SK-N-SH (cell line): ENCODE measurements at regions not wholly inside any gene's neighbourhood (a gene's known extent, or its start where the extent isn't known, plus 50 kb on each side); places are given as distances from the start of the nearest gene placed in this dataset.

Experiments
- CTCF ChIA-PET: fragments of 300-600, 350-600 bp; formaldehyde crosslinking; extraction: SDS; loops from one replicate; lab custom pipeline; 2021; lab: Yijun Ruan, JAX
- POLR2A ChIA-PET: fragments of 350-600 bp; sonication (Branson Sonifier 250); formaldehyde crosslinking; extraction: SDS; loops from one replicate; lab custom pipeline; 2020; ENCODE audit warnings: antibody characterized with exemption, inconsistent platforms; lab: Yijun Ruan, JAX
- DNase-seq: peaks from one replicate; pipeline ENCODE4 v3.0.0; 2012
- H2AFZ ChIP-seq: fragments of 200-600 bp; sonication (generic); 2 replicates; pipeline ENCODE4 v1.8.1; 2016; ENCODE audit warnings: antibody characterized with exemption, mild to moderate bottlenecking, low read depth
- H3F3A ChIP-seq: fragments of 200-600 bp; sonication (generic); replicated peaks from 2 replicates; pipeline ENCODE3; 2016; ENCODE audit warnings: antibody characterized with exemption, mild to moderate bottlenecking; ENCODE audit not compliant: insufficient read depth
- H3K27ac ChIP-seq, 2 experiments: fragments of 200-500 bp in 1 of 2; fragments of 200-600 bp in 1 of 2; sonication (Bioruptor generic) in 1 of 2; sonication (generic), shearing (Covaris generic) in 1 of 2; 2 replicates each; pipeline versions ENCODE4 v1.5.1 to v1.6.1; 2014 to 2016; ENCODE audit warnings: low read depth in 2 of 2, inconsistent platforms in 1 of 2, low read length in 1 of 2, mild to moderate bottlenecking in 1 of 2, mixed read lengths in 1 of 2
- H3K27me3 ChIP-seq: fragments of 200-600 bp; sonication (generic), shearing (Covaris generic); 2 replicates; pipeline ENCODE4 v1.6.1; 2016; ENCODE audit warnings: mixed run types; ENCODE audit not compliant: insufficient read depth
- H3K36me3 ChIP-seq, 2 experiments: fragments of 200-500 bp in 1 of 2; fragments of 200-600 bp in 1 of 2; sonication (Bioruptor generic) in 1 of 2; sonication (generic) in 1 of 2; replicated peaks in 1 of 2; 2 replicates each; pipeline versions ENCODE3 to v1.5.1; 2014 to 2016; ENCODE audit warnings: low read length in 1 of 2, mild to moderate bottlenecking in 1 of 2; ENCODE audit not compliant: insufficient read depth in 2 of 2, control insufficient read depth in 1 of 2
- H3K4me1 ChIP-seq, 2 experiments: fragments of 200-500 bp in 1 of 2; fragments of 200-600 bp in 1 of 2; sonication (Bioruptor generic) in 1 of 2; sonication (generic), shearing (Covaris generic) in 1 of 2; 2 replicates each; pipeline versions ENCODE4 v1.5.1 to v1.6.1; 2014 to 2016; ENCODE audit warnings: low read depth in 1 of 2, low read length in 1 of 2, mixed run types in 1 of 2; ENCODE audit not compliant: insufficient read depth in 2 of 2, control insufficient read depth in 1 of 2
- H3K4me2 ChIP-seq: fragments of 200-600 bp; sonication (generic), shearing (Covaris generic); 2 replicates; pipeline ENCODE4 v1.6.1; 2017; ENCODE audit warnings: mixed run types
- H3K4me3 ChIP-seq, 2 experiments: fragments of 200-500 bp in 1 of 2; fragments of 200-600 bp in 1 of 2; sonication (Bioruptor generic) in 1 of 2; sonication (generic), shearing (Covaris generic) in 1 of 2; 2 replicates each; pipeline versions ENCODE4 v1.5.1 to v1.8.1; 2014 to 2016; ENCODE audit warnings: low read depth in 2 of 2, inconsistent platforms in 1 of 2, low read length in 1 of 2, mild to moderate bottlenecking in 1 of 2, mixed read lengths in 1 of 2, moderate library complexity in 1 of 2
- H3K79me2 ChIP-seq: fragments of 200-600 bp; sonication (generic); 2 replicates; pipeline ENCODE4 v1.8.1; 2017; ENCODE audit warnings: mild to moderate bottlenecking; ENCODE audit not compliant: insufficient read depth
- H3K9ac ChIP-seq: fragments of 200-600 bp; sonication (generic); 2 replicates; pipeline ENCODE4 v1.6.1; 2017; ENCODE audit warnings: mixed run types
- H3K9me2 ChIP-seq: fragments of 200-600 bp; sonication (generic); 2 replicates; pipeline ENCODE4 v1.6.1; 2017; ENCODE audit warnings: mixed run types
- H3K9me3 ChIP-seq: fragments of 200-600 bp; sonication (generic); 2 replicates; pipeline ENCODE4 v1.6.1; 2017; ENCODE audit warnings: mixed run types, mild to moderate bottlenecking, moderate library complexity
- H4K20me1 ChIP-seq: fragments of 200-600 bp; sonication (generic); 2 replicates; pipeline ENCODE4 v1.6.1; 2017; ENCODE audit warnings: mild to moderate bottlenecking, mixed run types; ENCODE audit not compliant: insufficient read depth
- EP300 ChIP-seq, 2 experiments: IDR thresholded peaks; 2 replicates each; pipeline versions ENCODE4 v1.4.0 to v1.6.1; 2012; ENCODE audit warnings: borderline replicate concordance in 1 of 2, low read depth in 1 of 2, low read length in 1 of 2
- FOSL2 ChIP-seq: IDR thresholded peaks from 2 replicates; pipeline ENCODE4 v1.4.0; 2012; ENCODE audit warnings: low read depth, mild to moderate bottlenecking, moderate library complexity, borderline replicate concordance
- FOXM1 ChIP-seq: IDR thresholded peaks from 2 replicates; pipeline ENCODE4 v1.4.0; 2012; ENCODE audit warnings: low read depth, mild to moderate bottlenecking
- GATA2 ChIP-seq: sonication (generic); formaldehyde crosslinking; IDR thresholded peaks from 2 replicates; pipeline ENCODE4 v1.5.0; 2020; ENCODE audit warnings: mild to moderate bottlenecking, missing genetic modification reagents
- JUND ChIP-seq: IDR thresholded peaks from 2 replicates; pipeline ENCODE4 v1.4.0; 2012
- MEF2A ChIP-seq: IDR thresholded peaks from 2 replicates; pipeline ENCODE4 v1.4.0; 2012; ENCODE audit warnings: low read depth, borderline replicate concordance
- MXI1 ChIP-seq: IDR thresholded peaks from 2 replicates; pipeline ENCODE4 v1.6.1; 2012; ENCODE audit warnings: mild to moderate bottlenecking, low read depth, low read length, improper control_type of control experiment
- NFIC ChIP-seq: IDR thresholded peaks from 2 replicates; pipeline ENCODE4 v1.4.0; 2012; ENCODE audit warnings: borderline replicate concordance
- NRF1 ChIP-seq: IDR thresholded peaks from 2 replicates; pipeline ENCODE4 v1.6.1; 2012; ENCODE audit warnings: low read depth, mild to moderate bottlenecking, low read length
- PBX3 ChIP-seq: IDR thresholded peaks from 2 replicates; pipeline ENCODE4; 2012
- POLR2AphosphoS5 ChIP-seq: IDR thresholded peaks from 2 replicates; pipeline ENCODE4 v1.6.1; 2012; ENCODE audit warnings: low read depth, low read length
- RCOR1 ChIP-seq: fragments of 150-350 bp; IDR thresholded peaks from 2 replicates; pipeline ENCODE4 v1.6.1; 2017; ENCODE audit warnings: antibody characterized with exemption, low read length
- REST ChIP-seq: IDR thresholded peaks from 2 replicates; pipeline ENCODE4 v1.6.1; 2012; ENCODE audit warnings: mild to moderate bottlenecking, low read depth, low read length, moderate library complexity
- RFX5 ChIP-seq: IDR thresholded peaks from 2 replicates; pipeline ENCODE4 v1.6.1; 2012; ENCODE audit warnings: mild to moderate bottlenecking, improper control_type of control experiment, low read length
- SMC3 ChIP-seq: IDR thresholded peaks from 2 replicates; pipeline ENCODE4 v1.6.1; 2012; ENCODE audit warnings: low read depth, low read length, improper control_type of control experiment
- TAF1 ChIP-seq: IDR thresholded peaks from 2 replicates; pipeline ENCODE4 v1.6.1; 2012; ENCODE audit warnings: low read depth, mild to moderate bottlenecking, low read length, moderate library complexity, borderline replicate concordance
- TCF12 ChIP-seq: IDR thresholded peaks from 2 replicates; pipeline ENCODE4 v1.4.0; 2012
- USF1 ChIP-seq: IDR thresholded peaks from 2 replicates; pipeline ENCODE4 v1.4.0; 2012; ENCODE audit warnings: low read depth, borderline replicate concordance
- USF2 ChIP-seq: fragments of 150-350 bp; IDR thresholded peaks from 2 replicates; pipeline ENCODE4 v1.6.1; 2017; ENCODE audit warnings: antibody characterized with exemption, low read length, low read depth, borderline replicate concordance
- WGBS: methylation state at CpG from one replicate; pipeline ENCODE4 v1.1.6; 2017; ENCODE audit warnings: low lambda C conversion rate; 5-methylcytosine and 5-hydroxymethylcytosine counted together

GRCh38 chr1:4587721-4588120, 66.7 kb upstream of the AJAP1 start:
- H2AFZ ChIP-seq, result no peak overlapping the region
- no peak for TF ChIP-seq NFIC
- TF ChIP-seq USF1, result no peak
- no peak for TF ChIP-seq NRF1
- no peak for TF ChIP-seq USF2
- TF ChIP-seq RFX5, result no peak
- no peak for TF ChIP-seq MEF2A
- no peak for TF ChIP-seq EP300 (IDR thresholded peaks at IDR 0.05; ENCODE audit: borderline replicate concordance in 1 of 2, low read depth in 1 of 2, low read length in 1 of 2)
- no peak for TF ChIP-seq TAF1
- TF ChIP-seq FOXM1, result no peak
- no peak for TF ChIP-seq SMC3
- TF ChIP-seq MXI1, result no peak
- no peak for TF ChIP-seq TCF12
- no peak for TF ChIP-seq POLR2AphosphoS5
- no peak for TF ChIP-seq FOSL2
- no peak for TF ChIP-seq REST
- TF ChIP-seq RCOR1, result no peak
- no peak for TF ChIP-seq PBX3
- TF ChIP-seq GATA2 (CRISPR knock-in tag), result no peak
- no peak for TF ChIP-seq JUND
- H3K79me2 ChIP-seq, result no peaks in the 10 kb centered on the region
- H3K4me1 ChIP-seq, result no peaks in the 10 kb centered on the region; a peak in 1 of 4 replicates
- H3K36me3 ChIP-seq, result no peaks in the 10 kb centered on the region
- H4K20me1 ChIP-seq, result no peaks in the 10 kb centered on the region
- H3K9me3 ChIP-seq, result no peaks in the 10 kb centered on the region
- CTCF ChIA-PET, result no interaction called here
- no peaks in the 10 kb centered on the region for H3K9me2 ChIP-seq
- H3K27me3 ChIP-seq, result no peaks in the 10 kb centered on the region
- no peaks in the 10 kb centered on the region for H3F3A ChIP-seq
- POLR2A ChIA-PET, result no interaction called here
- no peak overlapping the region for H3K4me2 ChIP-seq
- no peak overlapping the region for H3K27ac ChIP-seq
- DNase-seq, result no peak
- H3K4me3 ChIP-seq, result no peak overlapping the region
- 26% methylated on average over 6 of the region's 6 CpGs for WGBS
- H3K9ac ChIP-seq, result no peak overlapping the region
